HG03066 (cell line): ENCODE measurements at regions not wholly inside any gene's neighbourhood (a gene's known extent, or its start where the extent isn't known, plus 50 kb on each side); places are given as distances from the start of the nearest gene placed in this dataset.
"Not testable (repeated sequence)": the region's sequence is repeated elsewhere in the genome, so short reads cannot be mapped to it uniquely, and the experiment has no call there.

Experiments used
- ATAC-seq: cut with Tn5 transposase; IDR thresholded peaks from one replicate; pipeline ENCODE4 v1.9.1; 2021; ENCODE audit warnings: low read depth; ENCODE audit not compliant: unreplicated experiment

DNA sequence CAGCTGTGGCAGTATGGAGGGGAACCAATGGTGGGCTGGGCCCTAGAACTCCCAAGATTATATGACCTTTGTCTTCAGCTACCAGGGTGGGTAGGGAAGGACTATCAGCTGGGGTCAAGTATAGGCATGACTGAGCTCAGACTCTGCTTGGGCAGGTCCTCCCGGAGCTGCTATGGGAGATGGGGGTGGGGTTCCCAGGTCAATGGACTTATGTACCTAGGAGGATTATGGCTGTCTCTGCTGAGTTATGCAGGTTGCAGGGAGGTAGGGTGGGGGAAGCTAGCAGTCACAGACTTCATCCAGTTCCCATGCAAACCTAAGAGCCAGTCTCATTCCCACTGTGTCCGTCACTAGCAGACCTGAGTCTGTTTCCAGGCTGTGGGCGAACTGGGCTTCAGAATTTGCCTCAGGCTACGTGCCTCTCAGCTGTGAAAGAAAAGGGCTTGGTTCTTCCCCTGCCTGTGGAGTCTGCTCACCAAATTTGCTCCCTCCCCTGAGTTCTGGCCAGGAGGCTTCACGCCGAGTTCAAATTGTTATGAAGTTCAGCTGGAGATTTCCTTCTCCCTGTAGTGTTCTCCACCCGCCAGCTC is 985.8 kb upstream of the NRXN1 start:
- no peak for ATAC-seq

- not testable (repeated sequence) for ATAC-seq
Observed at GRCh38 chr2:52006821-52007366, 975.0 kb upstream of the NRXN1 start.

GRCh38 chr2:52000151-52000855 is 968.4 kb upstream of the NRXN1 start:
- no peak for ATAC-seq

DNA sequence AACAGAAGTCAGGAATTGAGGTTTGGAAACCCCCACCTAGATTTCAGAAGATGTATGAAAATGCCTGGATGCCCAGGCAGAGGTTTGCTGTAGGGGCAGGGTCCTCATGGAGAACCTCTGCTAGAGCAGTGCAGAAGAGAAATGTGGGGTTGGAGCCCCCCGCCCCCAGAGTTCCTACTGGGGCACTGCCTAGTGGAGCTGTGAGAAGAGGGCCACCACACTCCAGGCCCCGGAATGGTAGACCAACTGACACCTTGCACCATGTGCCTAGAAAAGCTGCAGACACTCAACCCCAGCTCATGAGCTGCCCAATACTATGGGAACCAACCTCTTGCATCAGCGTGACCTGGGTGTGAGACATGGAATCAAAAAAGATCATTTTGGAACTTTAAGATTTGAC is 967.0 kb upstream of the NRXN1 start:
- ATAC-seq = no peak

DNA sequence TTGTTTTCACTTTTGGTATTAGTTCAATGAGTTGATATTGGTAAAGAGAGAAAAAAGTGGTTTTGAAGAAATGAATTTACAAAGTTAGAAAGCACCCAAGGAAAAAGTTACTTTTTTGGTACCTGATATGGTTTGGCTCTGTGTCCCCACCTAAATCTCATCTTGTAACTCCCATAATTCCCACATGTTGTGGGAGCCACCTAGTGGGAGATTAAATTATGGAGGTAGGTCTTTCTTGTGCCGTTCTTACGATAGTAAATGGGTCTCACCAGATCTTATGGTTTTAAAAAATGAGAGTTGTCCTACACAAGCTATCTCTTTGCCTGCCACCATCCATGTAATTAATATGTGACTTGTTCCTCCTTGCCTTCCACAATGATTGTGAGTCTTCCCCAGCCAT is 965.6 kb upstream of the NRXN1 start:
- no peak for ATAC-seq

GRCh38 chr2:51995293-51995692 is 963.4 kb upstream of the NRXN1 start:
- ATAC-seq = no peak

GRCh38 chr2:51994123-51994763 is 962.3 kb upstream of the NRXN1 start:
- ATAC-seq = no peak

- ATAC-seq = no peak
Observed at GRCh38 chr2:51990684-51991083, 958.8 kb upstream of the NRXN1 start.

- no peak for ATAC-seq
Observed at GRCh38 chr2:51986101-51986500, 954.2 kb upstream of the NRXN1 start.

- no peak for ATAC-seq
Observed at GRCh38 chr2:51981783-51982182, 949.9 kb upstream of the NRXN1 start.

DNA sequence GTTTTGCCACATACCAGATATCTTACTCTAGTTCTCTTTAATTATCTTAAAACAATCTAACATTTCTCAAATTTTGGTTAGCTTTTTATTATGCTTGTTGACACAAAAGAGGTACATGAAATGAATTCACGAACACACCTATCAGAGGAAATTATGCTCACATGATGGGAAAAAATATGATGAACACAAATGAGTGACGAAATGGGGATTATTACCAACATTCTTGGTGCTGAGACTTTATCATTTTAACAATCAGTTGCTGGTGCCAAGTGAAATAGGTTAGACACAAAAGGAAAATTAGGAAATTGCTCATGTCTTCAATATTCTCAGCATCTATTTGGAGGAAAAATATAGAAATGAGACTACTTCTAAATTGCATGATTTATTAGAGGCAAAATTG is 944.7 kb upstream of the NRXN1 start:
- ATAC-seq = no peak

DNA sequence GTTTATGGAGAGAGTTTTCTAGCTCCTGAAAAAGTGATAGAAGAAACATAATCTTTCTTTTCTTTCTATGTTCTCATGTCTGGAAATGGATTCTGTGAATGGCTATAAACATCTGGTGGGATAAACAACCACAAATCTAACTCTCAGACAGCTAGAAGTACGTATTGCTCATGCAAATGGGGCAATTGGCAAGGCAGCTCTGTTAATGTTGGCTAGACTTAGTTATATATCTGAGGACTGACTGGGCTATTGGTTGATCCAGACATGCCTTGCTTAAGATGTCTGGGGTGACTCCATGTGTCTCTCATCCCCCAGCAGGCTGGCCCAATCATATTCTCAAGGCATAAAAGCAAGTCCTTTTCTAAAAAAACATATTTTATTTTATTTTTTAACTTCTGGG is 939.2 kb upstream of the NRXN1 start:
- ATAC-seq = no peak

DNA sequence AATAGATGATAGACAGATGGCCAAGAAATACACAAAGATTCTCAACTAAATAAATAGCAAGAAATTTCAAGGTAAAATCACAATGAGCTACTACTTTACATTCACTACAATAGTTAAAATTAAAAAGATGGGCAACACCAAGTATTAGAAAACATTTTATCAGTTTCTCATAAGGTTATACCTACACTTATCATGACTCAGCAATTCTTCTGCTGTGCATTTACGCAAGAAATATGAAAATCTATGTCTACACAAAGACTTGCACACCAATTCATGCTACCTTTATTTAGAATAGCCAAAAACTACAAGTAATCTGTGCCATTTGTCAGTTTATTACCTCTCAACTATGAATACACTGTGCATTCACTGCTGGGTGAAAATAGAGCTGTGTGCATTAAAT is 937.4 kb upstream of the NRXN1 start:
- no peak for ATAC-seq

DNA sequence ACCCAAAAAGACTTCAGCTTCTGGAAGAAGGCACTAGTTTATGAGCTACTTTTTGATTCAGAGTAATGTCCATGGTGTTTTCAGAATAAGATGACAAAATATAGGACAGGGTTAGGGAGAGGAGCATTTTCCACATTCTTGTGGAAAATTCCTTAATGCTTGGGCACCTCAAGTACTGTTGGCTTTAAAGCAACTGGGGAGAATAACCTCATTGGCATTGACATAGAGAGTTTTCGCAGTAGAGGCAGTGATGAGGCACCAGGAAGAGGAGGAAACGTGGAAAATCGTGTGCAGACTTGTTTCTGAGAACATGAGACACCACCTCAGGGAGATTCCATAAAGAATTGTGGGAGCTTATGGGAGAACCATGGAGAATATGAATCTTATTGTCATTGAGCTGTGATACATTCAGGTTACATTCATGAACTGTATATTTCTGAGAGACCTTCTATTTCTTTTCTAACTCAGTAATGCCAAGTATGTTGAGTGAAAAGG is 929.0 kb upstream of the NRXN1 start:
- no peak for ATAC-seq

- no peak for ATAC-seq
Observed at GRCh38 chr2:51960281-51960680, 928.3 kb upstream of the NRXN1 start.

DNA sequence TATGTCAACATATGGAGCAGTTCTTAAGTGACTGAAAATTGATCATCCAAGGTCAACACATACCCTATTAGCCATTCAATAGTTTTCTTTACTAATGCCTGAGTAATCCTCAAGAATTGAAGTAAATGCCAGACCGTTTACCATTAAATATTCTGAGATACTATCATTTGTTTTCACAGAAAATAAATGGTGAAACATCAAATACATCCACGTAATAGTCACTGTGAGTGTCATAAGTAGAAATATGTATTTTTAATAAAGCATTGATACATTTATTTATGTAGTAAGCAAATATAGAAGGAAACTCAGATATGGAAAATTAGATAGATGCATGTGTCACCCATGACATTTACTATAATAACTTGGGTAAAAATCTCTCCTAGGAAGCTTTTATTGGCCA is 927.8 kb upstream of the NRXN1 start:
- no peak for ATAC-seq

- ATAC-seq = no peak
Observed at GRCh38 chr2:51953931-51954330, 922.0 kb upstream of the NRXN1 start.

- ATAC-seq = no peak
Observed at GRCh38 chr2:51921076-51921475, 889.1 kb upstream of the NRXN1 start.

- no peak for ATAC-seq
Observed at GRCh38 chr2:51920509-51920908, 888.6 kb upstream of the NRXN1 start.

GRCh38 chr2:51919395-51919794 is 887.5 kb upstream of the NRXN1 start:
- no peak for ATAC-seq

DNA sequence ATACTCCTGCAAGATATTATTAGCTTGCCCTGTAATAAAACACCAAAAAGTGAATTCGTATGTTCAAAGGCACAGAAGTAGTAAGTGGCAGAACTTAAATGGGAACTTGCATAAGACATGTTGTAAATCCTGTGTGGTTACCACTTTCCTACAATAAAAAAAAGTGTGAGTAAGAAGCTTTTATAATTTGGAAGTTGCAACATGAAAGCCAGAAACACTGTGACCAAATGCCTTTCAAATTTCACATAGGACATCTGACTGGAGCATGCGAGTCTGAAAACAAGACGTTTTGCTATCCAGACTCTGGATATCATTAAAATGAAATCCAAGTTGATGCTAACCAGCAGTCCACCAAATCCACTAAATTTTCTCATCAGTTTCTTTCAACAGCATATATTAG is 886.2 kb upstream of the NRXN1 start:
- ATAC-seq = no peak

- ATAC-seq = no peak
Observed at GRCh38 chr2:51903728-51904127, 871.8 kb upstream of the NRXN1 start.
